Muscle layer of duodenum (tissue), 2 donors: ENCODE measurements at regions not wholly inside any gene's neighbourhood (a gene's known extent, or its start where the extent isn't known, plus 50 kb on each side); places are given as distances from the start of the nearest gene placed in this dataset.

Experiments
- H3K27ac ChIP-seq: one replicate; pipeline ENCODE4 v1.7.0; 2013; ENCODE audit warnings: mild to moderate bottlenecking, low read length
- H3K27me3 ChIP-seq: one replicate; pipeline ENCODE4 v1.7.0; 2013; ENCODE audit warnings: low read depth, mild to moderate bottlenecking, control low read depth, low read length
- H3K36me3 ChIP-seq, 2 donors: one replicate each; pipeline ENCODE4 v1.7.0; 2013; ENCODE audit warnings: low read length in 2 of 2, control low read depth in 1 of 2, mild to moderate bottlenecking in 1 of 2; ENCODE audit not compliant: insufficient read depth in 2 of 2, control insufficient read depth in 1 of 2
- H3K4me1 ChIP-seq, 2 donors: one replicate each; pipeline ENCODE4 v1.7.0; 2013; ENCODE audit warnings: low read length in 2 of 2, mild to moderate bottlenecking in 2 of 2, control low read depth in 1 of 2, moderate library complexity in 1 of 2; ENCODE audit not compliant: insufficient read depth in 2 of 2, control insufficient read depth in 1 of 2
- H3K4me3 ChIP-seq, 2 donors: one replicate each; pipeline ENCODE4 v1.7.0; 2013; ENCODE audit warnings: low read length in 2 of 2, low read depth in 1 of 2, mild to moderate bottlenecking in 1 of 2
- H3K9me3 ChIP-seq, 2 donors: one replicate each; pipeline ENCODE4 v1.7.0; 2013; ENCODE audit warnings: low read length in 2 of 2, control low read depth in 1 of 2, mild to moderate bottlenecking in 1 of 2; ENCODE audit not compliant: control insufficient read depth in 1 of 2
- donor health status: healthy.

- Histone ChIP-seq H3K36me3 (no peaks in the 10 kb centered on the region), H3K27me3 (no peaks in the 10 kb centered on the region), H3K9me3 (no peaks in the 10 kb centered on the region), H3K4me3 (no peak overlapping the region), H3K4me1 (no peaks in the 10 kb centered on the region), H3K27ac (peak overlapping the region; percentile 27)
Measured at GRCh38 chr16:8519179-8519578, 71.1 kb downstream of the TMEM114 start.

DNA sequence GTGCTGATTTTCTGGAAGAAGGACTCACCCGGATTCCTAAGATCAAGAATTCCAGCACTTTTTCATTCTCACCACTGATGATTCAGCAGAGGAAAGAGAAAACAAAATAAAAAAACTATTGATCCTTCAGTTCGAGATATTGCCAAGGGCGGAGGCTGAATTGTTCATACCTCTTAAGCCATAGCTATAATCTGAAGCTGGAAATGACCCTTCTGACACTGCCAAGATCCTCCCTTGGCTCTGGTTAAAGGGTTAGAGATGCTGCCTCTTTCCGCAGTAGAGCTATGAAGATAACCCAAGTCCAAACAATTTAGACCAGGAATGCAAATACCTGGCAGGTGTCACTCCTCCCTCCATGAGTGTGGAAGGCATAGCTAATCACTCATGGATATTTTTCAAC lies 73.0 kb downstream of the TMEM114 start:
- Histone ChIP-seq H3K4me3 (no peak overlapping the region), H3K9me3 (no peaks in the 10 kb centered on the region), H3K4me1 (no peaks in the 10 kb centered on the region), H3K27me3 (no peaks in the 10 kb centered on the region), H3K27ac (no peak overlapping the region), H3K36me3 (no peaks in the 10 kb centered on the region)

DNA sequence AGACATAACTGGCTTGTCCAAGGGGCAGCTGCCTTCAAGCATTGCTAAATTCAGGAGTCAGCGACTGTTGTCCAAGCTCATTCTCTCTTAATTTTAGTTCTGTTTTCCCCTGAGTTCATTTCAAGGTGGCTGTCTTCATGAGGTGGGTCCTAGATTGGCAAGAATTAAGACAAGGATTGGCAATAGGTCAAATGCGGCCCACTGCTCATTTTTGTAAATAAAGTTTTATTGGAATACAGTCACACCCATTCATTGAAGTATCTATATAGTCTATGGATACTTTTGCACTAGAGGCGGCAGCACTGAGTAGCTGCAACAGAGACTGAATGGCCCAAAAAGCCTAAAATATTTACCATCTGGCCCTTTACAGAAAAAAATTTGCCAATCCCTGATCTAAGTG lies 73.8 kb downstream of the TMEM114 start:
- no peak overlapping the region for H3K27ac ChIP-seq
- H3K36me3 ChIP-seq = no peaks in the 10 kb centered on the region
- H3K27me3 ChIP-seq = no peaks in the 10 kb centered on the region
- H3K9me3 ChIP-seq = no peaks in the 10 kb centered on the region
- no peaks in the 10 kb centered on the region for H3K4me1 ChIP-seq
- H3K4me3 ChIP-seq = no peak overlapping the region

DNA sequence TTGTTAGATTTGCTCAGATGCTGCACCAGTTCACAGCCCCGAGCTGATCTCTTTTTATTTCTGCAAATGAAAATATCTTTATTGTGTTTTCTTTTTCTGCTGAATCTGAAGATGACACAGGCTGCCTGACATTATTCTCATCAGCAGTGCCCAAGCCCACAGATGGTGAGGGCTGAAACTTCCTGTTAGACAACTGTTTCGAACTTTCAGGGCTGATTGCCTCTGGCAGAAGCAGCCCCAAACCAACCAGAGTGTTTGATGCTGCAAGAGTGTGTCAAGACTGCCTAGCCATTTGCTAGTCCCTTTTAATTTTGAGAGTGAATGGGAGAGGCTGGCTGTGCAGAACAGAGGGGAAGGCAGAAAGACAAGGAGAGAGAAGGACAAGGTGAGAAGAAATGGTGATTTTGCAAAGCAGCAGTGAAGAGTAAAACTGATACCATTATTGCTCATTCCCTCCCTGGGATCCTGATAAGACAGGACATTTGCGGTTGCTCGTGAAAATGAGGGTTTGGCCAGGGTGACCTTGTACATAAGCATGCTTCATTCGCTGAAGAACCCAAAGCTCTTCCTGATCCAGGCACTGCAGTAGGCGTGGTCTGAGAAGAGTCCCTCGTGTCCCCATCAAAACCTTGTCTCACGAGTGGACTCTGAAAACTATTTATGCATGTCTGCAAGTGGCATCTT lies 77.2 kb downstream of the TMEM114 start:
- Histone ChIP-seq H3K4me1 (no peaks in the 10 kb centered on the region), H3K27me3 (no peaks in the 10 kb centered on the region), H3K36me3 (no peaks in the 10 kb centered on the region), H3K27ac (no peak overlapping the region), H3K4me3 (no peak overlapping the region), H3K9me3 (no peaks in the 10 kb centered on the region)

GRCh38 chr16:8511464-8511863 lies 78.8 kb downstream of the TMEM114 start:
- no peaks in the 10 kb centered on the region for H3K36me3 ChIP-seq
- no peaks in the 10 kb centered on the region for H3K9me3 ChIP-seq
- no peak overlapping the region for H3K4me3 ChIP-seq
- H3K27ac ChIP-seq = no peak overlapping the region
- no peaks in the 10 kb centered on the region for H3K4me1 ChIP-seq
- H3K27me3 ChIP-seq = no peaks in the 10 kb centered on the region

DNA sequence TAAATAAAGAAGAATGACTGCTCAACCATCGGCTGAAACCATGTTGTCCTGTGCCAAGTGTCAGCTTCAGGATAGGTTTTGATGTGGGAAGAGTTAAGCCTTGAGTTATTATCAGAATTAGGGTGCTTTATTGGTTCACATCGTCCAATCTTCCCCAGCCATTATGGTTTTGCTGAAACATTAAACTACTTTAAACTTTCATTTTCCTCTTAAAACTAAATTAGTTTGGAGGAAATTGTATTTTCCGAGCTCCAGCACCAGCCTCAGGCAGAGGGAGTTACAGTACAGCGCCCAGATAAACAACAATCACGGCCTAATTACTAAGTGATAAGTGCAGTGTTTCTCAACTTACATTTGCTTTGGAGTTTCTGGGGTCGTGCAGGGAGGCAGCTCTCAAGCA lies 80.2 kb downstream of the TMEM114 start:
- Histone ChIP-seq H3K9me3 (no peaks in the 10 kb centered on the region), H3K4me3 (no peak overlapping the region), H3K27ac (no peak overlapping the region), H3K27me3 (no peaks in the 10 kb centered on the region), H3K36me3 (no peaks in the 10 kb centered on the region), H3K4me1 (no peaks in the 10 kb centered on the region)

- Histone ChIP-seq H3K36me3 (no peaks in the 10 kb centered on the region), H3K27me3 (no peaks in the 10 kb centered on the region), H3K27ac (peak overlapping the region; percentile 32)
Measured at GRCh38 chr16:8505327-8505991, 84.9 kb downstream of the TMEM114 start.

DNA sequence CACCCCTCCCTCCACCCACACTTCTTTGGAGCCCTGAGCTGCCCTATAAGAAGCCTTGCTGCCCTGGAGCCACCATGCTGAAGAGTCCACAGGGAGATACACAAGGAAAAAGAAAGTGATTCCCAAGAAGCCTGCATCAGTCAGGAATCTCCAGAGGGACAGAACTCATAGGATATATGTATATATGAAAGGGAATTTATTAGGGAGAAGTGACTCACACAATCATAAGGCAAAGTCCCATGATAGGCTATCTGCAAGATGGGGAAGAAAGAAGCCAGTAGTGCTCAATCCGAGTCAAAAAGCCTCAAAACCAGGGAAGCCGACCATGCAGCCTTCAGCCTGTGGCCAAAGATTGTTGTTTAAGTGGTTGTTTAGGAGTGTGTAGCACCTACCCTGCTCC lies 87.9 kb downstream of the TMEM114 start:
- Histone ChIP-seq H3K27me3 (no peaks in the 10 kb centered on the region), H3K27ac (no peak overlapping the region), H3K4me3 (no peak overlapping the region), H3K9me3 (no peaks in the 10 kb centered on the region), H3K36me3 (no peaks in the 10 kb centered on the region), H3K4me1 (no peaks in the 10 kb centered on the region)

More at GRCh38 chr16:8505327-8505991, 84.9 kb downstream of the TMEM114 start:
- Histone ChIP-seq H3K9me3 (no peaks in the 10 kb centered on the region), H3K4me3 (no peak overlapping the region), H3K4me1 (no peaks in the 10 kb centered on the region)

GRCh38 chr16:8500351-8500750 lies 90.0 kb downstream of the TMEM114 start:
- Histone ChIP-seq H3K36me3 (no peaks in the 10 kb centered on the region), H3K27me3 (no peaks in the 10 kb centered on the region), H3K4me3 (no peak overlapping the region), H3K4me1 (no peaks in the 10 kb centered on the region), H3K9me3 (no peaks in the 10 kb centered on the region), H3K27ac (no peak overlapping the region)

- no peak overlapping the region for H3K4me3 ChIP-seq
- H3K27me3 ChIP-seq = no peaks in the 10 kb centered on the region
- H3K4me1 ChIP-seq = no peaks in the 10 kb centered on the region
- H3K9me3 ChIP-seq = no peaks in the 10 kb centered on the region
- H3K36me3 ChIP-seq = no peaks in the 10 kb centered on the region
- H3K27ac ChIP-seq = no peak overlapping the region
Measured at GRCh38 chr16:8496364-8496763, 93.9 kb downstream of the TMEM114 start.

DNA sequence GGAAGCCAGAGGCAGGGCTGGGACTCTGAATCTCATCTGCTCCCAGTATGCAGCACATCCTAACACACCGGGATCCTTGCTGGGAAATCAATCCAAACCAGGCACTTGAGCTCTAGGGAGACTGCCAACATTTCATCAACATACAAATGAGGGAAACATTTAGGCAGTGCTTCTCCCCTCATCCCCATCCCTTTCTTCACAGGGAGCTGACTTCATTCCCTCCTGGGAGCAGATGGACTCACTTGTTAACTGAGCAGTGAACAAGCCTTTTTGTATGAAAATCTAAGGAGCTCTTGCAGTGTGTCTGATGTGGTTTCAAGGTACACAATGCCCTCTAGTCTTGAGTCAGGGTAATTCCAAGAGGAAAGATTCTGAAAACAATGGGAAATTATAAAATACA lies 96.3 kb downstream of the TMEM114 start:
- Histone ChIP-seq H3K36me3 (no peaks in the 10 kb centered on the region), H3K9me3 (no peaks in the 10 kb centered on the region), H3K27me3 (no peaks in the 10 kb centered on the region), H3K4me3 (no peak overlapping the region), H3K27ac (no peak overlapping the region), H3K4me1 (no peaks in the 10 kb centered on the region)

GRCh38 chr16:8492690-8493089 lies 97.6 kb downstream of the TMEM114 start:
- Histone ChIP-seq H3K36me3 (no peaks in the 10 kb centered on the region), H3K4me3 (no peak overlapping the region), H3K27ac (no peak overlapping the region), H3K27me3 (no peaks in the 10 kb centered on the region), H3K9me3 (no peaks in the 10 kb centered on the region), H3K4me1 (no peaks in the 10 kb centered on the region)
